Fibroblast of lung (primary cell): ENCODE measurements at regions not wholly inside any gene's neighbourhood (a gene's known extent, or its start where the extent isn't known, plus 50 kb on each side); places are given as distances from the start of the nearest gene placed in this dataset.

Experiments used
- DNase-seq, 2 donors: peaks; one replicate each; pipeline versions ENCODE4 v3.0.0 to v3.0.0-alpha.2; 2010; ENCODE audit warnings: low read depth in 2 of 2
- H2AFZ ChIP-seq: 2 replicates; pipeline ENCODE4 v1.5.1; 2012; ENCODE audit warnings: low read length, control low read depth, inconsistent platforms
- H3K27ac ChIP-seq: 2 replicates; pipeline ENCODE4 v1.5.1; 2011; ENCODE audit warnings: low read length, control low read depth; ENCODE audit not compliant: insufficient read depth
- H3K27me3 ChIP-seq: 2 replicates; pipeline ENCODE4 v1.5.1; 2011; ENCODE audit warnings: mild to moderate bottlenecking, low read length; ENCODE audit not compliant: control insufficient read depth, insufficient read depth
- H3K36me3 ChIP-seq: 2 replicates; pipeline ENCODE4 v1.5.1; 2011; ENCODE audit warnings: low read length; ENCODE audit not compliant: control insufficient read depth, insufficient read depth
- H3K4me1 ChIP-seq: 2 replicates; pipeline ENCODE4 v1.5.1; 2011; ENCODE audit warnings: low read length; ENCODE audit not compliant: control insufficient read depth, insufficient read depth; ENCODE audit errors: extremely low read depth
- H3K4me2 ChIP-seq: 2 replicates; pipeline ENCODE4 v1.5.1; 2011; ENCODE audit warnings: low read length, control low read depth; ENCODE audit not compliant: insufficient read depth; ENCODE audit errors: extremely low read depth
- H3K4me3 ChIP-seq, 4 experiments: fragments of 200-600 bp in 1 of 4; sonication (generic) in 1 of 4; replicated peaks in 1 of 4; 2 replicates each; pipeline ENCODE4 v1.5.1; 2011 to 2016; ENCODE audit warnings: low read length in 4 of 4, low read depth in 3 of 4, mild to moderate bottlenecking in 3 of 4, control low read depth in 2 of 4, inconsistent platforms in 1 of 4, mixed read lengths in 1 of 4; ENCODE audit not compliant: insufficient read depth in 1 of 4; ENCODE audit errors: control extremely low read depth in 1 of 4
- H3K79me2 ChIP-seq: 2 replicates; pipeline ENCODE4 v1.5.1; 2012; ENCODE audit warnings: mild to moderate bottlenecking, low read length, inconsistent platforms; ENCODE audit not compliant: control insufficient read depth, insufficient read depth
- H3K9ac ChIP-seq: 2 replicates; pipeline ENCODE4 v1.5.1; 2011; ENCODE audit warnings: mild to moderate bottlenecking, low read length, control low read depth; ENCODE audit not compliant: insufficient read depth
- H3K9me3 ChIP-seq: 2 replicates; pipeline ENCODE4 v1.5.1; 2012; ENCODE audit warnings: low read depth, low read length; ENCODE audit not compliant: control insufficient read depth, insufficient read depth
- H4K20me1 ChIP-seq: 2 replicates; pipeline ENCODE4 v1.5.1; 2011; ENCODE audit warnings: low read length; ENCODE audit not compliant: control insufficient read depth, insufficient read depth; ENCODE audit errors: extremely low read depth
- EZH2 ChIP-seq: IDR thresholded peaks from 2 replicates; pipeline ENCODE4 v1.5.1; 2012; ENCODE audit warnings: low read length, control low read depth, mild to moderate bottlenecking; ENCODE audit errors: missing control alignments
- TF ChIP-seq, protein P1 (sequence below), 2 donors: IDR thresholded peaks in 1 of 2; conservative IDR thresholded peaks in 1 of 2; 1 replicate in 1 of 2; 2 replicates in 1 of 2; pipeline ENCODE4 v1.5.1; 2011 to 2012; ENCODE audit warnings: low read length in 2 of 2, control low read depth in 1 of 2, inconsistent platforms in 1 of 2, low read depth in 1 of 2, mild to moderate bottlenecking in 1 of 2

DNA sequence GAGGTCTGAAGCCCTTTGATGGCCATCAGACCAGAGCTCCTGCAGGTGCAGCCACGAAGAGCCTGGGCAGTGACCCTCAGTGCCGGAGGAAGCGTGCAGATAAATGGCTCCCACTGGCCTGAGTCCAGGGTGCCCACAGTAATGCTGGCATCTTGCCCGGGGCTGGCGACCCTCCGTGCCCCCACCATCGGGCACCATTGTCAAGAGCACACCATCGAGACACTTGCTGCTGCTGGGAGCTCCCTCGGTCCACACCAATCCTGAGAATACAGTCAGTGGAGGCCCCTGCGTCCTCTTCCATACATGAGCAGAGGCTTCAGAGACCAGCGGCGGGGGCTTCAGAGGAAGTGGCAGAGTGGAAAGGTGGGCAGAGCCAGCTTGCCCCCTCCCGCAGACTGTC, 1448.3 kb downstream of the BRD1 start:
- Histone ChIP-seq H3K4me3 (no peak overlapping the region), H2AFZ (no peak overlapping the region), H3K36me3 (no peaks in the 10 kb centered on the region), H3K4me2 (no peak overlapping the region), H3K9ac (no peak overlapping the region), H3K4me1 (no peaks in the 10 kb centered on the region), H3K79me2 (no peaks in the 10 kb centered on the region), H4K20me1 (no peaks in the 10 kb centered on the region), H3K9me3 (no peaks in the 10 kb centered on the region), H3K27me3 (no peaks in the 10 kb centered on the region), H3K27ac (no peak overlapping the region)
- DNase-seq = no peak
- no peak for TF ChIP-seq EZH2
- TF ChIP-seq, protein P1, sequence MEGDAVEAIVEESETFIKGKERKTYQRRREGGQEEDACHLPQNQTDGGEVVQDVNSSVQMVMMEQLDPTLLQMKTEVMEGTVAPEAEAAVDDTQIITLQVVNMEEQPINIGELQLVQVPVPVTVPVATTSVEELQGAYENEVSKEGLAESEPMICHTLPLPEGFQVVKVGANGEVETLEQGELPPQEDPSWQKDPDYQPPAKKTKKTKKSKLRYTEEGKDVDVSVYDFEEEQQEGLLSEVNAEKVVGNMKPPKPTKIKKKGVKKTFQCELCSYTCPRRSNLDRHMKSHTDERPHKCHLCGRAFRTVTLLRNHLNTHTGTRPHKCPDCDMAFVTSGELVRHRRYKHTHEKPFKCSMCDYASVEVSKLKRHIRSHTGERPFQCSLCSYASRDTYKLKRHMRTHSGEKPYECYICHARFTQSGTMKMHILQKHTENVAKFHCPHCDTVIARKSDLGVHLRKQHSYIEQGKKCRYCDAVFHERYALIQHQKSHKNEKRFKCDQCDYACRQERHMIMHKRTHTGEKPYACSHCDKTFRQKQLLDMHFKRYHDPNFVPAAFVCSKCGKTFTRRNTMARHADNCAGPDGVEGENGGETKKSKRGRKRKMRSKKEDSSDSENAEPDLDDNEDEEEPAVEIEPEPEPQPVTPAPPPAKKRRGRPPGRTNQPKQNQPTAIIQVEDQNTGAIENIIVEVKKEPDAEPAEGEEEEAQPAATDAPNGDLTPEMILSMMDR (conservative IDR thresholded peaks at IDR 0.05 in 1 of 2, IDR thresholded peaks at IDR 0.05 in 1 of 2; ENCODE audit: low read depth in 1 of 2, low read length in 2 of 2) = no peak

DNA sequence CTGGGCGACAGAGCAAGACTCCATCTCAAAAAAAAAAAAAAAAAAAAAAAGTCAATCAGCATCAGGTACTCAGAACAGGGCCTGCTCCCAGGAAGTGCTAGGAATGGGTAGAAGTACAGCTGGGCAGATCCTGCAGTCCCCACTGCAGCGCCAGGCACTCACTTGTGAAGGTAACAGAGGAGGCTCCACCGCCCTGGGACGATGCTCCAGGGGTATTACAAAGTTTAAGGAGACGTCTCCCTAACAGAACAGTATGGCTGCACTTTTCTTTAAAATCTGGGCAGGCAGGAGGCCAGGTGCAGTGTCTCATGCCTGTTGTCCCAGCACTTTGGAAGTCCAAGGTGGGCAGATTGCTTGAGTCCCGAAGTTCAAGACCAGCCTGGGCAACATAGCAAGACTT, 1449.0 kb downstream of the BRD1 start:
- TF ChIP-seq EZH2 = no peak
- TF ChIP-seq, protein P1 (conservative IDR thresholded peaks at IDR 0.05 in 1 of 2, IDR thresholded peaks at IDR 0.05 in 1 of 2; ENCODE audit: low read depth in 1 of 2, low read length in 2 of 2) = no peak
- DNase-seq = no peak
- no peak overlapping the region for H3K4me2 ChIP-seq
- H3K4me1 ChIP-seq = no peaks in the 10 kb centered on the region
- H3K4me3 ChIP-seq = no peak overlapping the region
- H3K79me2 ChIP-seq = no peaks in the 10 kb centered on the region
- no peak overlapping the region for H3K9ac ChIP-seq
- H3K27ac ChIP-seq = no peak overlapping the region
- H4K20me1 ChIP-seq = no peaks in the 10 kb centered on the region
- no peak overlapping the region for H2AFZ ChIP-seq
- no peaks in the 10 kb centered on the region for H3K9me3 ChIP-seq
- H3K27me3 ChIP-seq = no peaks in the 10 kb centered on the region
- H3K36me3 ChIP-seq = no peaks in the 10 kb centered on the region

DNA sequence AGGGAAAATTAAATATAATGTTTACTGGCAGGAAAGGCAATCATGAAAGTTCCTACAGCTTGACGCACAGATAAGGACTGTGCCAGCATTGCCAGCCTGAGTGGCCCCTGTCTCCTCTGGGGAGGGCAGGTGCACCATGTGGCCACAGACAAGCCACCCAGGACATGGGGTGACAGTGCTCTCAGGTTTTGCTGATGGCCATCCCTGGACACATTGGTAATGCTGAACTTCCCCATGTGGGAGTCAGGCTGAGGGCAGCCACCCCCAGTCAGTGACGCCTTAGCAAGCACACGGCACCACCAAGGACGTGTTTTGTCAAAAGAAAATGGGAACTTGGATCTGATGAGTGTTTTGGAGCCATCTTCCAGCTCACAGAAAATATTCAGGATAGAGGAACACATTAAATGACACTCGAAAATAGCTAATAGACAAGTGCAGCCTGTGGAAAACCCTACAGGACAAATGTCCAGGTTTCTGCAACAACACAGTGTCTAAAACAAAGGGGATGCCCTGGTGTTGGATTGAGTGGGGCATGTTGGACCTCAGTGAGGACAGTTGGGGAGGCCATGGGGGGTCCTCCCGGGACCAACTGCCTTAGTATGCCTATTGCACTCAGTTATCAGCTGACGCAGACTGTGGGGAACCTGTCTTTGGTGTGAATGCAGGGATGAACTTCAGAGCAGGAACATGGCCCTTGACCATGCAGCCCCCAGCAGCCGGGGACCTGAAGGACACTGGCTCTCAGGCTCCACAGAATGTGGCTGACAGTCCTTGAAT, 1450.5 kb downstream of the BRD1 start:
- no peak for DNase-seq
- TF ChIP-seq EZH2 = no peak
- TF ChIP-seq, protein P1 (conservative IDR thresholded peaks at IDR 0.05 in 1 of 2, IDR thresholded peaks at IDR 0.05 in 1 of 2; ENCODE audit: low read depth in 1 of 2, low read length in 2 of 2) = no peak
- Histone ChIP-seq H3K9me3 (no peaks in the 10 kb centered on the region), H3K27ac (no peak overlapping the region), H4K20me1 (no peaks in the 10 kb centered on the region), H3K4me2 (no peak overlapping the region), H3K27me3 (no peaks in the 10 kb centered on the region), H2AFZ (no peak overlapping the region), H3K9ac (no peak overlapping the region), H3K36me3 (no peaks in the 10 kb centered on the region), H3K79me2 (no peaks in the 10 kb centered on the region), H3K4me1 (no peaks in the 10 kb centered on the region), H3K4me3 (no peak overlapping the region)
